H9 (cell line): ENCODE measurements at regions not wholly inside any gene's neighbourhood (a gene's known extent, or its start where the extent isn't known, plus 50 kb on each side); places are given as distances from the start of the nearest gene placed in this dataset.

Experiments
- DNase-seq: peaks from one replicate; pipeline ENCODE4 v3.0.0-alpha.2; 2017
- H2AFZ ChIP-seq: one replicate; pipeline ENCODE4 v1.6.1; 2013; ENCODE audit warnings: mild to moderate bottlenecking, low read length, control low read depth, moderate library complexity
- H2AK5ac ChIP-seq: 2 replicates; pipeline ENCODE4 v1.6.1; 2013; ENCODE audit warnings: low read length, control low read depth, mixed read lengths; ENCODE audit not compliant: insufficient read length
- H2BK120ac ChIP-seq: one replicate; pipeline ENCODE4 v1.6.1; 2013; ENCODE audit warnings: low read depth, mild to moderate bottlenecking, low read length, control low read depth, inconsistent platforms; ENCODE audit not compliant: poor library complexity, severe bottlenecking
- H2BK12ac ChIP-seq: 2 replicates; pipeline ENCODE4 v1.6.1; 2013; ENCODE audit warnings: low read length, control low read depth, mixed read lengths, low read depth; ENCODE audit not compliant: insufficient read length
- H2BK15ac ChIP-seq: 2 replicates; pipeline ENCODE4 v1.6.1; 2013; ENCODE audit warnings: low read depth, low read length, control low read depth
- H2BK20ac ChIP-seq: one replicate; pipeline ENCODE4 v1.6.1; 2013; ENCODE audit warnings: low read depth, mild to moderate bottlenecking, low read length, control low read depth, inconsistent platforms; ENCODE audit not compliant: poor library complexity, severe bottlenecking
- H2BK5ac ChIP-seq: 2 replicates; pipeline ENCODE4 v1.6.1; 2013; ENCODE audit warnings: low read length, control low read depth, mixed read lengths; ENCODE audit not compliant: insufficient read length
- H3K14ac ChIP-seq: 2 replicates; pipeline ENCODE4 v1.6.1; 2013; ENCODE audit warnings: low read length, control low read depth; ENCODE audit not compliant: insufficient read depth
- H3K18ac ChIP-seq: 2 replicates; pipeline ENCODE4 v1.6.1; 2013; ENCODE audit warnings: low read depth, mild to moderate bottlenecking, mixed read lengths, low read length, control low read depth; ENCODE audit not compliant: insufficient read length
- H3K23ac ChIP-seq: 2 replicates; pipeline ENCODE4 v1.6.1; 2013; ENCODE audit warnings: low read length, control low read depth, mixed read lengths, low read depth; ENCODE audit not compliant: insufficient read length
- H3K23me2 ChIP-seq: 2 replicates; pipeline ENCODE4 v1.6.1; 2013; ENCODE audit warnings: low read depth, mild to moderate bottlenecking, mixed read lengths, low read length, control low read depth; ENCODE audit not compliant: insufficient read length, poor library complexity, severe bottlenecking
- H3K27ac ChIP-seq: 2 replicates; pipeline ENCODE4 v1.5.1; 2013; ENCODE audit warnings: low read length, control low read depth, mixed read lengths, low read depth; ENCODE audit not compliant: insufficient read length
- H3K27me3 ChIP-seq: 2 replicates; pipeline ENCODE4 v1.6.1; 2013; ENCODE audit warnings: low read length, control low read depth, inconsistent platforms; ENCODE audit not compliant: insufficient read depth
- H3K4ac ChIP-seq: 2 replicates; pipeline ENCODE4 v1.6.1; 2013; ENCODE audit warnings: low read depth, mild to moderate bottlenecking, control low read depth, inconsistent platforms, low read length, moderate library complexity
- H3K4me1 ChIP-seq: 2 replicates; pipeline ENCODE4 v1.6.1; 2013; ENCODE audit warnings: low read length, control low read depth, inconsistent platforms; ENCODE audit not compliant: insufficient read depth
- H3K4me2 ChIP-seq: 2 replicates; pipeline ENCODE4 v1.6.1; 2013; ENCODE audit warnings: low read length, control low read depth, mixed read lengths; ENCODE audit not compliant: insufficient read length, insufficient read depth
- H3K56ac ChIP-seq: 2 replicates; pipeline ENCODE4 v1.6.1; 2013; ENCODE audit warnings: low read depth, mild to moderate bottlenecking, mixed read lengths, low read length, control low read depth; ENCODE audit not compliant: insufficient read length
- H3K79me1 ChIP-seq: 2 replicates; pipeline ENCODE4 v1.6.1; 2013; ENCODE audit warnings: low read depth, mild to moderate bottlenecking, moderate library complexity, low read length, control low read depth, inconsistent platforms; ENCODE audit not compliant: insufficient read depth, poor library complexity, severe bottlenecking
- H3K79me2 ChIP-seq: 2 replicates; pipeline ENCODE4 v1.6.1; 2013; ENCODE audit warnings: low read length, control low read depth, inconsistent platforms; ENCODE audit not compliant: insufficient read depth
- H3K9ac ChIP-seq: 2 replicates; pipeline ENCODE4 v1.6.1; 2013; ENCODE audit warnings: low read length, control low read depth, mixed read lengths; ENCODE audit not compliant: insufficient read length; ENCODE audit errors: extremely low read depth
- H3K9me3 ChIP-seq: one replicate; pipeline ENCODE4 v1.6.1; 2013; ENCODE audit warnings: low read depth, low read length, inconsistent platforms; ENCODE audit not compliant: control insufficient read depth
- H3T11ph ChIP-seq: one replicate; pipeline ENCODE4 v1.6.1; 2013; ENCODE audit warnings: mild to moderate bottlenecking, low read length, control low read depth, inconsistent platforms
- H4K20me1 ChIP-seq: one replicate; pipeline ENCODE4 v1.6.1; 2013; ENCODE audit not compliant: control insufficient read depth, insufficient read length, insufficient read depth
- H4K5ac ChIP-seq: 2 replicates; pipeline ENCODE4 v1.6.1; 2013; ENCODE audit warnings: low read depth, mild to moderate bottlenecking, mixed read lengths, low read length, control low read depth; ENCODE audit not compliant: insufficient read length
- H4K8ac ChIP-seq: replicated peaks from 2 replicates; pipeline ENCODE4 v1.6.1; 2013; ENCODE audit warnings: low read length, control low read depth, mixed read lengths, low read depth; ENCODE audit not compliant: insufficient read length
- H4K91ac ChIP-seq: 2 replicates; pipeline ENCODE4 v1.6.1; 2013; ENCODE audit warnings: low read depth, mild to moderate bottlenecking, moderate library complexity, mixed read lengths, low read length, control low read depth; ENCODE audit not compliant: insufficient read length
- H3K27ac Mint-ChIP-seq, 3 experiments: 2 replicates in 2 of 3; 3 replicates in 1 of 3; pipeline ENCODE4 v1.8.0; 2020 to 2021; ENCODE audit warnings: mixed read lengths in 3 of 3, mild to moderate bottlenecking in 1 of 3, moderate library complexity in 1 of 3
- H3K27me3 Mint-ChIP-seq: 2 replicates; pipeline ENCODE4 v1.8.0; 2021; ENCODE audit warnings: low read depth, mild to moderate bottlenecking, moderate library complexity, mixed read lengths
- H3K36me3 Mint-ChIP-seq, 3 experiments: 2 replicates in 2 of 3; 3 replicates in 1 of 3; pipeline ENCODE4 v1.8.0; 2020 to 2021; ENCODE audit warnings: low read depth in 3 of 3, mixed read lengths in 3 of 3; ENCODE audit not compliant: insufficient read depth in 1 of 3
- H3K4me1 Mint-ChIP-seq, 2 experiments: 2 replicates each; pipeline ENCODE4 v1.8.0; 2020; ENCODE audit warnings: mixed read lengths in 2 of 2
- H3K4me3 Mint-ChIP-seq, 2 experiments: 2 replicates in 1 of 2; 3 replicates in 1 of 2; pipeline ENCODE4 v1.8.0; 2020 to 2021; ENCODE audit warnings: mild to moderate bottlenecking in 2 of 2, mixed read lengths in 2 of 2, moderate library complexity in 1 of 2
- H3K9me3 Mint-ChIP-seq, 2 experiments: 2 replicates in 1 of 2; 3 replicates in 1 of 2; pipeline ENCODE4 v1.8.0; 2020; ENCODE audit warnings: mild to moderate bottlenecking in 2 of 2, mixed read lengths in 2 of 2, moderate library complexity in 1 of 2
- WGBS: extraction: QIAGEN DNeasy Blood & Tissue Kit; methylation state at CpG from one replicate; pipeline ENCODE4 v1.1.7; 2013; ENCODE audit warnings: missing lambda C conversion rate, low lambda C conversion rate, mixed read lengths; ENCODE audit not compliant: insufficient read length; ENCODE audit errors: extremely low coverage; 5-methylcytosine and 5-hydroxymethylcytosine counted together
- TF ChIP-seq, protein P1 (sequence below): fragments of 200-600 bp; sonication (generic); conservative IDR thresholded peaks from 3 replicates; pipeline ENCODE4 v1.8.0; 2021; ENCODE audit warnings: antibody characterized with exemption, mild to moderate bottlenecking

DNA sequence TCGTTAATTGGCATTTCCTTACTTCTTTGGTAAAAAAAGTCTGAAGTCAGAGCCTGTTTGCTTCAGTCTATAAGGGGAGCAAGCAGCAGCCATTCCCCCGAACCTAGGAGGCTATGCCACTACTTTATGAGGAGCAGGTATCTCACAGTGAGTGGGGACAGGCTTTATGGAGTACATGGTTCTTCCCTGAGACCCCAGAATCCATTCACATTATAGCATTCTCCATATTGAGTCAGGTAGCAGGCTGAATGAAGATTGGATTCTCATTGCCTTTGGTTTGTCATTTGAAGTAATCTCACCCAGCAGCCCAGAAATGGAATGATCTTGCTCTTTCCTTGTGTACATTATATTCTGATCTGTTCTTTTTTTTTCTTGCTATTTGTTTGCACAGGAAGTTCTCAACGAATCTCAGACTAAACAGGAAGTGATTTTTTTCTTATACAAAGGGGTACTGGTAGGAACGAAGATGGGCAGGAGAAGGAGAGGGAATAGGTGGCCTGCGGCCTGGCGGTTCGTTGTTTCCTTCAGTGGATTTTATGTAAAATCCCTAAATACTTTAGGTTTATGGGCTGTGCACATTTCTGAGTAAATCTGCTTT, 74.4 kb downstream of the ARHGAP35 start:
- Histone ChIP-seq H3K9me3 (no peaks in the 10 kb centered on the region), H3K4me2 (no peak overlapping the region), H2AFZ (no peak overlapping the region), H4K20me1 (no peaks in the 10 kb centered on the region), H3K4ac (no peak overlapping the region), H4K91ac (no peak overlapping the region), H3K79me1 (peaks cover 4% of the 10 kb centered on the region), H2BK5ac (no peak overlapping the region), H3T11ph (no peak overlapping the region), H4K5ac (no peak overlapping the region), H3K4me1 (no peaks in the 10 kb centered on the region), H2BK12ac (no peak overlapping the region), H3K9ac (no peak overlapping the region), H3K56ac (no peak overlapping the region), H2BK20ac (no peak overlapping the region), H3K18ac (no peak overlapping the region), H3K79me2 (peaks cover 5% of the 10 kb centered on the region; the same call in 1 of the 2 replicates), H3K27ac (no peak overlapping the region), H2BK15ac (no peak overlapping the region), H3K14ac (no peak overlapping the region), H4K8ac (no peak overlapping the region), H3K27me3 (no peaks in the 10 kb centered on the region), H3K23me2 (no peaks in the 10 kb centered on the region), H2BK120ac (no peak overlapping the region), H2AK5ac (no peak overlapping the region), H3K23ac (no peak overlapping the region)
- H3K4me1 Mint-ChIP-seq: 0 out of 4 replicates have a peak, but pooled peaks cover 4% of the 10 kb centered on the region in 2 experiments
- H3K9me3 Mint-ChIP-seq: no peaks in the 10 kb centered on the region
- TF ChIP-seq, protein P1, sequence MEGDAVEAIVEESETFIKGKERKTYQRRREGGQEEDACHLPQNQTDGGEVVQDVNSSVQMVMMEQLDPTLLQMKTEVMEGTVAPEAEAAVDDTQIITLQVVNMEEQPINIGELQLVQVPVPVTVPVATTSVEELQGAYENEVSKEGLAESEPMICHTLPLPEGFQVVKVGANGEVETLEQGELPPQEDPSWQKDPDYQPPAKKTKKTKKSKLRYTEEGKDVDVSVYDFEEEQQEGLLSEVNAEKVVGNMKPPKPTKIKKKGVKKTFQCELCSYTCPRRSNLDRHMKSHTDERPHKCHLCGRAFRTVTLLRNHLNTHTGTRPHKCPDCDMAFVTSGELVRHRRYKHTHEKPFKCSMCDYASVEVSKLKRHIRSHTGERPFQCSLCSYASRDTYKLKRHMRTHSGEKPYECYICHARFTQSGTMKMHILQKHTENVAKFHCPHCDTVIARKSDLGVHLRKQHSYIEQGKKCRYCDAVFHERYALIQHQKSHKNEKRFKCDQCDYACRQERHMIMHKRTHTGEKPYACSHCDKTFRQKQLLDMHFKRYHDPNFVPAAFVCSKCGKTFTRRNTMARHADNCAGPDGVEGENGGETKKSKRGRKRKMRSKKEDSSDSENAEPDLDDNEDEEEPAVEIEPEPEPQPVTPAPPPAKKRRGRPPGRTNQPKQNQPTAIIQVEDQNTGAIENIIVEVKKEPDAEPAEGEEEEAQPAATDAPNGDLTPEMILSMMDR: no peak
- H3K27me3 Mint-ChIP-seq: no peaks in the 10 kb centered on the region
- no CpG with 5 or more reads among the region's 7 CpGs for WGBS
- no peak overlapping the region for H3K4me3 Mint-ChIP-seq
- DNase-seq: no peak
- peak overlapping the region in 2 of 3 experiments; percentile 8 to 13; a peak in 2 of 7 replicates for H3K27ac Mint-ChIP-seq
- peaks cover 3 to 19% (median 17%) of the 10 kb centered on the region in 3 experiments; a peak in 5 of 7 replicates for H3K36me3 Mint-ChIP-seq
